ENCODE measurements at regions not wholly inside any gene's neighbourhood (a gene's known extent, or its start where the extent isn't known, plus 50 kb on each side); places are given as distances from the start of the nearest gene placed in this dataset.

GRCh38 chr5:54758038-54758437, 227.4 kb downstream of the ESM1 start:
- TF ChIP-seq CTCF (conservative IDR thresholded peaks at IDR 0.05; ENCODE audit: low read length) (no peak), EZH2phosphoT487 (IDR thresholded peaks at IDR 0.05; ENCODE audit: borderline replicate concordance) (no peak)

Measured in Loucy (cell line).